ENCODE measurements at regions not wholly inside any gene's neighbourhood (a gene's known extent, or its start where the extent isn't known, plus 50 kb on each side); places are given as distances from the start of the nearest gene placed in this dataset.

DNA sequence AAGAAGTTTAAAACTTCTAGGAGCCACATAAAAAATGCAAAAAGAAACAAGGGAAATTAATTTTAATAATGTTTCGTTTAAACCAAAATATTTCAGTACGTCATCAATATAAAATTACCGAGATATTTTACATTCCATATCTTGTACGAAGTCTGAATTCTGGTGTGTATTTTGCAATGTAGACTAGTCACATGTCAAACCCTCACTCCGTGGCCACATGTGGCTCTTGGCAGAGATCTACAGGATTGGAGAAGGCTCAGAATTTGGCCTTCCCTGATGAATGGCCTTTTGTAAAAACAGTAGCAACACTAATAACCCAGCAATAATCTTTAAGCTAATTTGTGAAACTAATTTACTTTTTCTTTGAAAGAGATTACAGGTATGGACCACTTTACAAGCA is 217.1 kb downstream of the PRL start:
- no peak overlapping the region for H3K56ac ChIP-seq (ENCODE audit: insufficient read length, low read depth, low read length)
- no peaks in the 10 kb centered on the region for H3K79me1 ChIP-seq (ENCODE audit: insufficient read depth, low read depth, low read length, poor library complexity, severe bottlenecking)
- Mint-ChIP-seq H3K9me3 (peaks cover 0 to 4% of the 10 kb centered on the region in 2 experiments; a peak in 1 of 5 replicates), H3K4me3 (no peak overlapping the region), H3K36me3 (ENCODE audit: insufficient read depth in 1 of 3, low read depth in 3 of 3) (peaks cover 12 to 18% (median 15%) of the 10 kb centered on the region in 3 experiments), H3K27me3 (ENCODE audit: low read depth) (no peaks in the 10 kb centered on the region), H3K27ac (no peak overlapping the region), H3K4me1 (peaks cover 8 to 12% of the 10 kb centered on the region in 2 experiments)
- no peak overlapping the region for H2BK20ac ChIP-seq (ENCODE audit: low read depth, low read length, poor library complexity, severe bottlenecking)
- H3K4ac ChIP-seq (ENCODE audit: low read depth, low read length), result no peak overlapping the region
- no peak overlapping the region for H2BK120ac ChIP-seq (ENCODE audit: low read depth, low read length, poor library complexity, severe bottlenecking)
- TF ChIP-seq, protein P1, sequence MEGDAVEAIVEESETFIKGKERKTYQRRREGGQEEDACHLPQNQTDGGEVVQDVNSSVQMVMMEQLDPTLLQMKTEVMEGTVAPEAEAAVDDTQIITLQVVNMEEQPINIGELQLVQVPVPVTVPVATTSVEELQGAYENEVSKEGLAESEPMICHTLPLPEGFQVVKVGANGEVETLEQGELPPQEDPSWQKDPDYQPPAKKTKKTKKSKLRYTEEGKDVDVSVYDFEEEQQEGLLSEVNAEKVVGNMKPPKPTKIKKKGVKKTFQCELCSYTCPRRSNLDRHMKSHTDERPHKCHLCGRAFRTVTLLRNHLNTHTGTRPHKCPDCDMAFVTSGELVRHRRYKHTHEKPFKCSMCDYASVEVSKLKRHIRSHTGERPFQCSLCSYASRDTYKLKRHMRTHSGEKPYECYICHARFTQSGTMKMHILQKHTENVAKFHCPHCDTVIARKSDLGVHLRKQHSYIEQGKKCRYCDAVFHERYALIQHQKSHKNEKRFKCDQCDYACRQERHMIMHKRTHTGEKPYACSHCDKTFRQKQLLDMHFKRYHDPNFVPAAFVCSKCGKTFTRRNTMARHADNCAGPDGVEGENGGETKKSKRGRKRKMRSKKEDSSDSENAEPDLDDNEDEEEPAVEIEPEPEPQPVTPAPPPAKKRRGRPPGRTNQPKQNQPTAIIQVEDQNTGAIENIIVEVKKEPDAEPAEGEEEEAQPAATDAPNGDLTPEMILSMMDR (conservative IDR thresholded peaks at IDR 0.05), result no peak
- H3K14ac ChIP-seq (ENCODE audit: insufficient read depth, low read length), result no peak overlapping the region
- no peak overlapping the region for H2AFZ ChIP-seq (ENCODE audit: low read length)
- no peak overlapping the region for H2BK15ac ChIP-seq (ENCODE audit: low read depth, low read length)
- H3K4me1 ChIP-seq (ENCODE audit: insufficient read depth, low read length), result peaks cover 4% of the 10 kb centered on the region
- H4K91ac ChIP-seq (ENCODE audit: insufficient read length, low read depth, low read length), result no peak overlapping the region
- H4K8ac ChIP-seq (replicated peaks; ENCODE audit: insufficient read length, low read depth, low read length), result no peak overlapping the region
- no peak for DNase-seq
- no CpG with 5 or more reads among the region's 5 CpGs for WGBS (ENCODE audit: extremely low coverage, insufficient read length, low lambda C conversion rate)
- no peak overlapping the region for H4K5ac ChIP-seq (ENCODE audit: insufficient read length, low read depth, low read length)
- no peak overlapping the region for H3K4me2 ChIP-seq (ENCODE audit: insufficient read depth, insufficient read length, low read length)
- H3K27ac ChIP-seq (ENCODE audit: insufficient read length, low read depth, low read length), result no peak overlapping the region
- H2AK5ac ChIP-seq (ENCODE audit: insufficient read length, low read length), result no peak overlapping the region
- no peaks in the 10 kb centered on the region for H3K23me2 ChIP-seq (ENCODE audit: insufficient read length, low read depth, low read length, poor library complexity, severe bottlenecking)
- no peak overlapping the region for H3K18ac ChIP-seq (ENCODE audit: insufficient read length, low read depth, low read length)
- no peak overlapping the region for H3K9ac ChIP-seq (ENCODE audit: extremely low read depth, insufficient read length, low read length)
- no peak overlapping the region for H3T11ph ChIP-seq (ENCODE audit: low read length)
- H3K9me3 ChIP-seq (ENCODE audit: control insufficient read depth, low read depth, low read length), result no peaks in the 10 kb centered on the region
- no peak overlapping the region for H3K23ac ChIP-seq (ENCODE audit: insufficient read length, low read depth, low read length)
- H2BK5ac ChIP-seq (ENCODE audit: insufficient read length, low read length), result no peak overlapping the region
- no peaks in the 10 kb centered on the region for H3K79me2 ChIP-seq (ENCODE audit: insufficient read depth, low read length)
- H4K20me1 ChIP-seq (ENCODE audit: control insufficient read depth, insufficient read depth, insufficient read length), result no peaks in the 10 kb centered on the region
- no peak overlapping the region for H2BK12ac ChIP-seq (ENCODE audit: insufficient read length, low read depth, low read length)
- H3K27me3 ChIP-seq (ENCODE audit: insufficient read depth, low read length), result no peaks in the 10 kb centered on the region
